ENCODE measurements at regions not wholly inside any gene's neighbourhood (a gene's known extent, or its start where the extent isn't known, plus 50 kb on each side); places are given as distances from the start of the nearest gene placed in this dataset.
A peak's percentile ranks its signal among the peaks of the same experiment; 100 is the strongest.

- H3K27me3 ChIP-seq = no peaks in the 10 kb centered on the region
- H3K27ac ChIP-seq = no peak overlapping the region
Observed at GRCh38 chr12:98371419-98371818, 144.0 kb upstream of the TMPO start.

GRCh38 chr12:98372340-98373024 lies 142.9 kb upstream of the TMPO start:
- intact Hi-C loops (cut with DNase I; ENCODE audit: low total_unique reads) = no loop called here
- Histone ChIP-seq H3K4me3 (no peak overlapping the region), H3K4me1 (no peaks in the 10 kb centered on the region), H3K9me3 (no peaks in the 10 kb centered on the region), H3K27me3 (no peaks in the 10 kb centered on the region), H3K36me3 (no peaks in the 10 kb centered on the region), H3K27ac (no peak overlapping the region)
- no peak for DNase-seq (ENCODE audit: low spot score in 2 of 2)
- TF ChIP-seq POLR2AphosphoS5 (IDR thresholded peaks at IDR 0.05) = no peak
- TF ChIP-seq CTCF (IDR thresholded peaks at IDR 0.05) = no peak
- no peak for TF ChIP-seq POLR2A (IDR thresholded peaks at IDR 0.05)

More at GRCh38 chr12:98371419-98371818, 144.0 kb upstream of the TMPO start:
- Histone ChIP-seq H3K4me3 (no peak overlapping the region), H3K4me1 (no peaks in the 10 kb centered on the region), H3K9me3 (no peaks in the 10 kb centered on the region), H3K36me3 (no peaks in the 10 kb centered on the region)
- TF ChIP-seq POLR2A (IDR thresholded peaks at IDR 0.05) (no peak), POLR2AphosphoS5 (IDR thresholded peaks at IDR 0.05) (no peak), CTCF (IDR thresholded peaks at IDR 0.05) (no peak)
- intact Hi-C loops (cut with DNase I; ENCODE audit: low total_unique reads) = no loop called here
- no peak for DNase-seq (ENCODE audit: low spot score in 2 of 2)

GRCh38 chr12:98373025-98373554 lies 142.3 kb upstream of the TMPO start:
- H3K4me1 ChIP-seq = no peaks in the 10 kb centered on the region
- no peak for DNase-seq (ENCODE audit: low spot score in 2 of 2)
- no peaks in the 10 kb centered on the region for H3K9me3 ChIP-seq
- intact Hi-C loops (cut with DNase I; ENCODE audit: low total_unique reads) = no loop called here
- no peak overlapping the region for H3K4me3 ChIP-seq
- no peak for TF ChIP-seq POLR2A (IDR thresholded peaks at IDR 0.05)
- no peak for TF ChIP-seq POLR2AphosphoS5 (IDR thresholded peaks at IDR 0.05)
- peak; percentile 11 to 56 (median 47) for TF ChIP-seq CTCF (IDR thresholded peaks at IDR 0.05)
- no peaks in the 10 kb centered on the region for H3K36me3 ChIP-seq
- H3K27ac ChIP-seq = no peak overlapping the region
- H3K27me3 ChIP-seq = no peaks in the 10 kb centered on the region

- H3K36me3 ChIP-seq = no peaks in the 10 kb centered on the region
- TF ChIP-seq CTCF (IDR thresholded peaks at IDR 0.05) (no peak), POLR2AphosphoS5 (IDR thresholded peaks at IDR 0.05) (no peak), POLR2A (IDR thresholded peaks at IDR 0.05) (no peak)
- no peaks in the 10 kb centered on the region for H3K4me1 ChIP-seq
- DNase-seq (ENCODE audit: low spot score in 2 of 2) = no peak
- no peaks in the 10 kb centered on the region for H3K27me3 ChIP-seq
- intact Hi-C loops (cut with DNase I; ENCODE audit: low total_unique reads) = no loop called here
- H3K9me3 ChIP-seq = no peaks in the 10 kb centered on the region
- H3K4me3 ChIP-seq = no peak overlapping the region
- no peak overlapping the region for H3K27ac ChIP-seq
Observed at GRCh38 chr12:98374007-98374406, 141.4 kb upstream of the TMPO start.

GRCh38 chr12:98379106-98379505 lies 136.3 kb upstream of the TMPO start:
- intact Hi-C loops (cut with DNase I; ENCODE audit: low total_unique reads) = no loop called here
- Histone ChIP-seq H3K4me3 (no peak overlapping the region), H3K9me3 (no peaks in the 10 kb centered on the region), H3K27me3 (no peaks in the 10 kb centered on the region), H3K4me1 (no peaks in the 10 kb centered on the region), H3K36me3 (no peaks in the 10 kb centered on the region), H3K27ac (no peak overlapping the region)
- TF ChIP-seq CTCF (IDR thresholded peaks at IDR 0.05) (no peak), POLR2A (IDR thresholded peaks at IDR 0.05) (no peak), POLR2AphosphoS5 (IDR thresholded peaks at IDR 0.05) (no peak)
- DNase-seq (ENCODE audit: low spot score in 2 of 2) = no peak

Measured in breast epithelium (tissue), 4 donors.